HEK293 (cell line): ENCODE measurements at regions not wholly inside any gene's neighbourhood (a gene's known extent, or its start where the extent isn't known, plus 50 kb on each side); places are given as distances from the start of the nearest gene placed in this dataset.

Experiments used
- CTCF ChIA-PET: fragments of 350-600 bp; formaldehyde crosslinking; extraction: SDS; loops from one replicate; lab custom pipeline; 2021; ENCODE audit warnings: antibody characterized with exemption; lab: Yijun Ruan, JAX
- POLR2A ChIA-PET: fragments of 300-600 bp; formaldehyde crosslinking; extraction: SDS; loops from one replicate; lab custom pipeline; 2020; ENCODE audit warnings: antibody characterized with exemption, inconsistent platforms; lab: Yijun Ruan, JAX
- H3K27ac ChIP-seq: fragments of 200-500 bp; sonication (Bioruptor generic); 2 replicates; pipeline ENCODE4 v1.5.1; 2014; ENCODE audit warnings: low read depth, low read length, control low read depth, inconsistent platforms; ENCODE audit errors: extremely low read depth
- H3K36me3 ChIP-seq, 2 experiments: fragments of 200-500 bp in 1 of 2; sonication (Bioruptor generic) in 1 of 2; 1 replicate in 1 of 2; 2 replicates in 1 of 2; pipeline ENCODE4 v1.5.1; 2014 to 2017; ENCODE audit warnings: inconsistent platforms in 2 of 2, low read length in 2 of 2; ENCODE audit not compliant: control insufficient read depth in 2 of 2, insufficient read depth in 1 of 2
- H3K4me1 ChIP-seq: fragments of 200-500 bp; sonication (Bioruptor generic); 2 replicates; pipeline ENCODE4 v1.5.1; 2014; ENCODE audit warnings: mild to moderate bottlenecking, low read length, inconsistent platforms; ENCODE audit not compliant: control insufficient read depth, insufficient read depth
- H3K4me3 ChIP-seq: 2 replicates; pipeline ENCODE4 v1.5.1; 2011; ENCODE audit warnings: low read depth, mild to moderate bottlenecking, control low read depth, low read length, moderate library complexity
- H3K9me3 ChIP-seq: fragments of 200-500 bp; sonication (Bioruptor generic); 2 replicates; pipeline ENCODE4 v1.5.1; 2014; ENCODE audit warnings: low read depth, low read length, inconsistent platforms; ENCODE audit not compliant: control insufficient read depth, insufficient read depth
- FEZF1 ChIP-seq: fragments of 450-650 bp; formaldehyde crosslinking; IDR thresholded peaks from 2 replicates; pipeline ENCODE4 v1.5.1; 2016; ENCODE audit warnings: missing biosample characterization, missing genetic modification characterization
- GLI4 ChIP-seq: fragments of 450-650 bp; formaldehyde crosslinking; IDR thresholded peaks from 2 replicates; pipeline ENCODE4 v1.5.1; 2016; ENCODE audit warnings: missing biosample characterization, missing genetic modification characterization
- TCF7L2 ChIP-seq: IDR thresholded peaks from 2 replicates; pipeline ENCODE4 v1.6.1; 2011; ENCODE audit warnings: low read depth, mild to moderate bottlenecking, inconsistent platforms, low read length, moderate library complexity, borderline replicate concordance
- YY1 ChIP-seq: fragments of 450-650 bp; formaldehyde crosslinking; IDR thresholded peaks from 2 replicates; pipeline ENCODE4 v1.5.1; 2018; ENCODE audit warnings: missing biosample characterization, missing genetic modification characterization
- ZNF121 ChIP-seq: fragments of 450-650 bp; formaldehyde crosslinking; IDR thresholded peaks from 2 replicates; pipeline ENCODE4 v1.5.1; 2016; ENCODE audit warnings: missing biosample characterization, missing genetic modification characterization
- ZNF132 ChIP-seq: fragments of 450-650 bp; formaldehyde crosslinking; IDR thresholded peaks from 2 replicates; pipeline ENCODE4 v1.5.1; 2017; ENCODE audit warnings: missing biosample characterization, missing genetic modification characterization, borderline replicate concordance
- ZNF174 ChIP-seq: fragments of 450-650 bp; formaldehyde crosslinking; IDR thresholded peaks from 2 replicates; pipeline ENCODE4 v1.5.0; 2017; ENCODE audit warnings: missing biosample characterization, mild to moderate bottlenecking, missing genetic modification characterization
- ZNF391 ChIP-seq: fragments of 450-650 bp; formaldehyde crosslinking; IDR thresholded peaks from 2 replicates; pipeline ENCODE4 v1.5.1; 2016; ENCODE audit warnings: low read depth, missing biosample characterization, missing genetic modification characterization, borderline replicate concordance
- ZNF394 ChIP-seq: fragments of 450-650 bp; formaldehyde crosslinking; IDR thresholded peaks from 2 replicates; pipeline ENCODE4 v1.5.1; 2016; ENCODE audit warnings: missing biosample characterization, missing genetic modification characterization, mild to moderate bottlenecking, moderate library complexity, borderline replicate concordance
- ZNF473 ChIP-seq: fragments of 450-650 bp; formaldehyde crosslinking; IDR thresholded peaks from 2 replicates; pipeline ENCODE4 v1.5.1; 2017; ENCODE audit warnings: missing biosample characterization, missing genetic modification characterization
- ZNF544 ChIP-seq: fragments of 450-650 bp; formaldehyde crosslinking; IDR thresholded peaks from 2 replicates; pipeline ENCODE4 v1.5.0; 2017; ENCODE audit warnings: missing biosample characterization, missing genetic modification characterization
- ZNF677 ChIP-seq: fragments of 450-650 bp; IDR thresholded peaks from 2 replicates; pipeline ENCODE4 v1.5.0; 2018; ENCODE audit warnings: missing biosample characterization, mild to moderate bottlenecking, missing genetic modification characterization, moderate library complexity
- ZNF776 ChIP-seq: fragments of 450-650 bp; formaldehyde crosslinking; IDR thresholded peaks from 2 replicates; pipeline ENCODE4 v1.5.0; 2017; ENCODE audit warnings: missing biosample characterization, missing genetic modification characterization, borderline replicate concordance
- ZNF777 ChIP-seq: fragments of 450-650 bp; formaldehyde crosslinking; IDR thresholded peaks from 2 replicates; pipeline ENCODE4 v1.5.1; 2017; ENCODE audit warnings: missing biosample characterization, missing genetic modification characterization, borderline replicate concordance
- ZNF791 ChIP-seq: fragments of 450-650 bp; formaldehyde crosslinking; IDR thresholded peaks from 2 replicates; pipeline ENCODE4 v1.5.1; 2016; ENCODE audit warnings: missing biosample characterization, missing genetic modification characterization
- ZNF837 ChIP-seq: fragments of 450-650 bp; formaldehyde crosslinking; IDR thresholded peaks from 2 replicates; pipeline ENCODE4 v1.5.1; 2016; ENCODE audit warnings: missing biosample characterization, missing genetic modification characterization
- ZNF843 ChIP-seq: fragments of 450-650 bp; formaldehyde crosslinking; IDR thresholded peaks from 2 replicates; pipeline ENCODE4 v1.5.1; 2016; ENCODE audit warnings: missing biosample characterization, missing genetic modification characterization
- ZSCAN23 ChIP-seq: fragments of 450-650 bp; formaldehyde crosslinking; IDR thresholded peaks from 2 replicates; pipeline ENCODE4 v1.5.1; 2016; ENCODE audit warnings: missing biosample characterization, missing genetic modification characterization
- TF ChIP-seq, protein P1 (sequence below): fragments of 450-650 bp; formaldehyde crosslinking; IDR thresholded peaks from 2 replicates; pipeline ENCODE4 v1.5.1; 2016; ENCODE audit warnings: missing biosample characterization, missing genetic modification characterization
- TF ChIP-seq, protein P2 (sequence below): IDR thresholded peaks from 2 replicates; pipeline ENCODE4 v1.6.1; 2011; ENCODE audit warnings: mild to moderate bottlenecking, low read depth, low read length, borderline replicate concordance
- TF ChIP-seq, protein P3 (sequence below): fragments of 450-650 bp; formaldehyde crosslinking; IDR thresholded peaks from 2 replicates; pipeline ENCODE4 v1.5.1; 2016; ENCODE audit warnings: missing biosample characterization, missing genetic modification characterization, borderline replicate concordance

DNA sequence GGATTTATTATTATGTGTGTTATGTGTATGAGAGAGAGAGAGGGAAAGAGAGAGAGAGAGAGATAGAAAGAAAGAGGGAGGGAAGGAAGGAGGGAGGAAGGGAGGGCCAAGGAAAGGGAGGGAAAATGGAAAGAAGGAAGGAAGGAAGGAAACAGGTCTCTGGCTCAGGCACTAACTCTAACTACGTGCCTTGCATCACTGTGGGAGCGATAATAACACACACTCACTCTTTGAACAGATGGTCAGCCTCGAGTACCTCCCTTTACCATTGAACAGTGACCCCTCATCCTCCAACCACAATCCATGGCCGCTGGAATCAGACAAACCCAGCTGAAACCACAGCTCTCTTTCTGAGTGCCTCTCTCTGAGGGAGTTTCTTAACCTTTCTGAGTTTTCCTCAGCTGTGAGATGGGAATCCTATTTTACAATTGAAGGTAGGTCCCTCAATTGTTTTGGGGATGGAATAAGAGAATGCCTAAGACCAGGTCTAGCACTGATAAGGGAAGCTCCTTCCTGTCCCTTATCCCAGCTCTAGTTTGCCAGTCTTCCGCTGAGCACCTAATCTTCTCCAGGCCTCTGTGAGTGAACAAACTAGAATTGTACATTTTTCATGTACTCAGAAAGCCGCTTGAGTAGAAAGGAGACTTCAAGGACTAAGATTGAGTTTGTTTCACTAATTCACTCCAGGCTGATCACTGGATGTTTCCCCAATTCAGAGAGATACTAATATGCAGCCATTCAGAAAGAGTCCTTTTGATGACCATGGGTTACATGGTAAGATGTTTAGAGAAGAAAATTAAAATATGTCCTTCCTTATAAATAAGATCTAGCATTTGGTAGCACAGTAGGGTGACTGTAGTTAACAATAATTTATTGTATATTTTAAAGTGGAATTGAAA is 62.8 kb downstream of the IRF2BP2 start (continued):
- TF ChIP-seq ZNF843 (tag by site-specific recombination): no peak
- TF ChIP-seq ZNF121: no peak
- TF ChIP-seq ZNF776 (tag by site-specific recombination): no peak
- TF ChIP-seq, protein P1, sequence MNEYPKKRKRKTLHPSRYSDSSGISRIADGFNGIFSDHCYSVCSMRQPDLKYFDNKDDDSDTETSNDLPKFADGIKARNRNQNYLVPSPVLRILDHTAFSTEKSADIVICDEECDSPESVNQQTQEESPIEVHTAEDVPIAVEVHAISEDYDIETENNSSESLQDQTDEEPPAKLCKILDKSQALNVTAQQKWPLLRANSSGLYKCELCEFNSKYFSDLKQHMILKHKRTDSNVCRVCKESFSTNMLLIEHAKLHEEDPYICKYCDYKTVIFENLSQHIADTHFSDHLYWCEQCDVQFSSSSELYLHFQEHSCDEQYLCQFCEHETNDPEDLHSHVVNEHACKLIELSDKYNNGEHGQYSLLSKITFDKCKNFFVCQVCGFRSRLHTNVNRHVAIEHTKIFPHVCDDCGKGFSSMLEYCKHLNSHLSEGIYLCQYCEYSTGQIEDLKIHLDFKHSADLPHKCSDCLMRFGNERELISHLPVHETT: no peak
- TF ChIP-seq, all 188 proteins: peak for 5

DNA sequence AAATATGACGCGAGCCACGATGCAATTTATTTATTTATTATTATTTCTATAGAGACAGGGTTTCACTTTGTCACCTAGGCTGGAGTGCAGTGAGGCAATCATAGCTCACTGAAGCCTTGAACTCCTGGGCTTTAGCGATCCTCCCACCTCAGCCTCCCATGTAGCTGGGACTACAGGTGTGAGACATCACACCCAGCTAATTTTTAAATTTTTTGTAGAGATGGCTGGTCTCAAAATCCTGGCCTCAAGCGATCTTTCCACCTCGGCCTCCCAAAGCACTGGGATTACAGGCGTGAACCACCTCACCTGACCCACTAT is 63.6 kb downstream of the IRF2BP2 start:
- Histone ChIP-seq H3K4me1 (peaks cover 23% of the 10 kb centered on the region), H3K36me3 (no peaks in the 10 kb centered on the region), H3K9me3 (no peaks in the 10 kb centered on the region), H3K27ac (no peak overlapping the region), H3K4me3 (no peak overlapping the region)
- ChIA-PET CTCF (no interaction called here), POLR2A (interaction anchor here (1.0 to 3.2 kb wide), 2 partner anchors 9 to 55 kb away, joined by 3 to 28 read pairs; no protein-coding TSS in a partner anchor)
- TF ChIP-seq FEZF1 (tag by site-specific recombination) (no peak), ZNF544 (tag by site-specific recombination) (no peak), ZNF791 (tag by site-specific recombination) (no peak), GLI4 (tag by site-specific recombination) (no peak), ZNF132 (tag by site-specific recombination) (no peak), ZNF174 (tag by site-specific recombination) (no peak), ZNF843 (tag by site-specific recombination) (no peak), ZNF837 (no peak), ZNF394 (tag by site-specific recombination) (no peak), ZNF777 (tag by site-specific recombination) (no peak), ZNF473 (tag by site-specific recombination) (no peak), ZNF677 (tag by site-specific recombination) (no peak), ZSCAN23 (tag by site-specific recombination) (no peak), TCF7L2 (no peak), ZNF391 (tag by site-specific recombination) (no peak), YY1 (no peak)
- TF ChIP-seq, protein P2, sequence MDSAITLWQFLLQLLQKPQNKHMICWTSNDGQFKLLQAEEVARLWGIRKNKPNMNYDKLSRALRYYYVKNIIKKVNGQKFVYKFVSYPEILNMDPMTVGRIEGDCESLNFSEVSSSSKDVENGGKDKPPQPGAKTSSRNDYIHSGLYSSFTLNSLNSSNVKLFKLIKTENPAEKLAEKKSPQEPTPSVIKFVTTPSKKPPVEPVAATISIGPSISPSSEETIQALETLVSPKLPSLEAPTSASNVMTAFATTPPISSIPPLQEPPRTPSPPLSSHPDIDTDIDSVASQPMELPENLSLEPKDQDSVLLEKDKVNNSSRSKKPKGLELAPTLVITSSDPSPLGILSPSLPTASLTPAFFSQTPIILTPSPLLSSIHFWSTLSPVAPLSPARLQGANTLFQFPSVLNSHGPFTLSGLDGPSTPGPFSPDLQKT: no peak
- TF ChIP-seq, protein P3, sequence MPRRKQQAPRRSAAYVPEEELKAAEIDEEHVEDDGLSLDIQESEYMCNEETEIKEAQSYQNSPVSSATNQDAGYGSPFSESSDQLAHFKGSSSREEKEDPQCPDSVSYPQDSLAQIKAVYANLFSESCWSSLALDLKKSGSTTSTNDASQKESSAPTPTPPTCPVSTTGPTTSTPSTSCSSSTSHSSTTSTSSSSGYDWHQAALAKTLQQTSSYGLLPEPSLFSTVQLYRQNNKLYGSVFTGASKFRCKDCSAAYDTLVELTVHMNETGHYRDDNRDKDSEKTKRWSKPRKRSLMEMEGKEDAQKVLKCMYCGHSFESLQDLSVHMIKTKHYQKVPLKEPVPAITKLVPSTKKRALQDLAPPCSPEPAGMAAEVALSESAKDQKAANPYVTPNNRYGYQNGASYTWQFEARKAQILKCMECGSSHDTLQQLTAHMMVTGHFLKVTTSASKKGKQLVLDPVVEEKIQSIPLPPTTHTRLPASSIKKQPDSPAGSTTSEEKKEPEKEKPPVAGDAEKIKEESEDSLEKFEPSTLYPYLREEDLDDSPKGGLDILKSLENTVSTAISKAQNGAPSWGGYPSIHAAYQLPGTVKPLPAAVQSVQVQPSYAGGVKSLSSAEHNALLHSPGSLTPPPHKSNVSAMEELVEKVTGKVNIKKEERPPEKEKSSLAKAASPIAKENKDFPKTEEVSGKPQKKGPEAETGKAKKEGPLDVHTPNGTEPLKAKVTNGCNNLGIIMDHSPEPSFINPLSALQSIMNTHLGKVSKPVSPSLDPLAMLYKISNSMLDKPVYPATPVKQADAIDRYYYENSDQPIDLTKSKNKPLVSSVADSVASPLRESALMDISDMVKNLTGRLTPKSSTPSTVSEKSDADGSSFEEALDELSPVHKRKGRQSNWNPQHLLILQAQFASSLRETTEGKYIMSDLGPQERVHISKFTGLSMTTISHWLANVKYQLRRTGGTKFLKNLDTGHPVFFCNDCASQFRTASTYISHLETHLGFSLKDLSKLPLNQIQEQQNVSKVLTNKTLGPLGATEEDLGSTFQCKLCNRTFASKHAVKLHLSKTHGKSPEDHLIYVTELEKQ: no peak
